Upper lobe of left lung (tissue), 4 donors: ENCODE measurements at regions not wholly inside any gene's neighbourhood (a gene's known extent, or its start where the extent isn't known, plus 50 kb on each side); places are given as distances from the start of the nearest gene placed in this dataset.

Experiments used
- EP300 ChIP-seq, 4 donors: sonication (generic); formaldehyde crosslinking; IDR thresholded peaks; one replicate each; pipeline ENCODE4 v1.5.1; 2017; ENCODE audit warnings: antibody characterized with exemption in 4 of 4, control low read depth in 2 of 4
- POLR2A ChIP-seq, 4 donors: fragments of 450-650 bp; IDR thresholded peaks; one replicate each; pipeline ENCODE4 v1.5.1; 2016 to 2017; ENCODE audit warnings: antibody characterized with exemption in 4 of 4, mild to moderate bottlenecking in 2 of 4
- POLR2AphosphoS5 ChIP-seq, 2 donors: sonication (generic); formaldehyde crosslinking; IDR thresholded peaks; one replicate each; pipeline ENCODE4 v1.5.1; 2017; ENCODE audit warnings: antibody characterized with exemption in 2 of 2
- TF ChIP-seq, protein P1 (sequence below), 6 experiments: fragments of 450-650 bp in 4 of 6; fragments of 200-600 bp in 2 of 6; sonication (generic) in 2 of 6; IDR thresholded peaks; one replicate each; pipeline ENCODE4 v1.5.1; 2016 to 2019; ENCODE audit warnings: antibody characterized with exemption in 6 of 6

DNA sequence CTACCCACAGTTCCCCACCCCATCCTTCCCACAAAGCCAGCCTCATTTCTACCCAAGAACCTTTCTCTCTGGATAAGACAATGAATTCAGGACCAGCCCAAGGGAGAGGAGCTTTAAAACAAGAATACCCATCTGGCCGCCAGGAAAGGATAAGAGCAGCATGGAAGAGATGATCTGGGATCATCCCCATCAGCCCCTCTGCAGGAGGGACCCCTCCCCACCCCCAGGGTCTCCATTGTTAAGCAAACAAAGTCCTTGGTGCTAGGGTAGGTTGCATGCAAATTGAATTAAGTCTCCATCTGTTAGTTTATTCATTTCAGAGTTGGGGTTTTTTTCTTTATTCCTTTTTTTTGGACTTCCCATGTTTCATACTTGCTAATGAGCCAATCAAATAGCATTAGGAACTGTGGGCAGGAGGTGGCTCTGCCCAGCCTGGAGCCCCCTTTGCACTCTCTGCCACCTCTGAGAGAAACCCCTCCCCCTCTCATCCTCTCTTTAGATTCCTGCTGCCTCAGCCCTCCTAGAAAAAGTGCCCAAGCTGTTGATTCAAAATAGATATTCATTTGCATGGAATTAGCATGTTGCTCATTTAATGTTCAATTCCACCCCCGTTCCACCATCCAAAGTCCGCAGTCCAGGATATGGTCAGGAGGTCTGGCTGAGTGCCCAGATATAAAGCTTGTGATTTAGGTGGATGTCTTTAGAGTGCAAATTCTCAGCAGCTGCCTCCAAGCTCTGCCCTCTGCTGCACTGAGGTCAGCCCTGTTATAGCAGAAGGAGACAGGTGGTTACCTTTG lies 138.5 kb upstream of the NCAM1 start:
- TF ChIP-seq POLR2A (IDR thresholded peaks at IDR 0.05) = no peak
- TF ChIP-seq, protein P1, sequence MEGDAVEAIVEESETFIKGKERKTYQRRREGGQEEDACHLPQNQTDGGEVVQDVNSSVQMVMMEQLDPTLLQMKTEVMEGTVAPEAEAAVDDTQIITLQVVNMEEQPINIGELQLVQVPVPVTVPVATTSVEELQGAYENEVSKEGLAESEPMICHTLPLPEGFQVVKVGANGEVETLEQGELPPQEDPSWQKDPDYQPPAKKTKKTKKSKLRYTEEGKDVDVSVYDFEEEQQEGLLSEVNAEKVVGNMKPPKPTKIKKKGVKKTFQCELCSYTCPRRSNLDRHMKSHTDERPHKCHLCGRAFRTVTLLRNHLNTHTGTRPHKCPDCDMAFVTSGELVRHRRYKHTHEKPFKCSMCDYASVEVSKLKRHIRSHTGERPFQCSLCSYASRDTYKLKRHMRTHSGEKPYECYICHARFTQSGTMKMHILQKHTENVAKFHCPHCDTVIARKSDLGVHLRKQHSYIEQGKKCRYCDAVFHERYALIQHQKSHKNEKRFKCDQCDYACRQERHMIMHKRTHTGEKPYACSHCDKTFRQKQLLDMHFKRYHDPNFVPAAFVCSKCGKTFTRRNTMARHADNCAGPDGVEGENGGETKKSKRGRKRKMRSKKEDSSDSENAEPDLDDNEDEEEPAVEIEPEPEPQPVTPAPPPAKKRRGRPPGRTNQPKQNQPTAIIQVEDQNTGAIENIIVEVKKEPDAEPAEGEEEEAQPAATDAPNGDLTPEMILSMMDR (IDR thresholded peaks at IDR 0.05) = no peak
- TF ChIP-seq EP300 (IDR thresholded peaks at IDR 0.05) = no peak
- TF ChIP-seq POLR2AphosphoS5 (IDR thresholded peaks at IDR 0.05) = no peak
